Stomach (tissue), 4 donors: ENCODE measurements at regions not wholly inside any gene's neighbourhood (a gene's known extent, or its start where the extent isn't known, plus 50 kb on each side); places are given as distances from the start of the nearest gene placed in this dataset.
"Not testable (repeated sequence)": the region's sequence is repeated elsewhere in the genome, so short reads cannot be mapped to it uniquely, and the experiment has no call there.

Experiments
- EP300 ChIP-seq: sonication (generic); formaldehyde crosslinking; IDR thresholded peaks from one replicate; pipeline ENCODE4 v1.6.1; 2017; ENCODE audit warnings: antibody characterized with exemption
- POLR2A ChIP-seq, 4 donors: fragments of 450-650 bp; IDR thresholded peaks; one replicate each; pipeline ENCODE4 v1.6.1; 2016; ENCODE audit warnings: antibody characterized with exemption in 4 of 4, control low read depth in 2 of 4, mild to moderate bottlenecking in 1 of 4, moderate library complexity in 1 of 4
- POLR2AphosphoS5 ChIP-seq, 3 donors: sonication (generic); formaldehyde crosslinking; IDR thresholded peaks; one replicate each; pipeline ENCODE4 v1.6.1; 2016; ENCODE audit warnings: antibody characterized with exemption in 3 of 3
- TF ChIP-seq, protein P1 (sequence below), 7 experiments: fragments of 450-650 bp in 4 of 7; fragments of 200-600 bp in 3 of 7; sonication (generic) in 3 of 7; IDR thresholded peaks; one replicate each; pipeline ENCODE4 v1.5.1; 2016 to 2019; ENCODE audit warnings: antibody characterized with exemption in 7 of 7, control low read depth in 2 of 7, mild to moderate bottlenecking in 1 of 7

DNA sequence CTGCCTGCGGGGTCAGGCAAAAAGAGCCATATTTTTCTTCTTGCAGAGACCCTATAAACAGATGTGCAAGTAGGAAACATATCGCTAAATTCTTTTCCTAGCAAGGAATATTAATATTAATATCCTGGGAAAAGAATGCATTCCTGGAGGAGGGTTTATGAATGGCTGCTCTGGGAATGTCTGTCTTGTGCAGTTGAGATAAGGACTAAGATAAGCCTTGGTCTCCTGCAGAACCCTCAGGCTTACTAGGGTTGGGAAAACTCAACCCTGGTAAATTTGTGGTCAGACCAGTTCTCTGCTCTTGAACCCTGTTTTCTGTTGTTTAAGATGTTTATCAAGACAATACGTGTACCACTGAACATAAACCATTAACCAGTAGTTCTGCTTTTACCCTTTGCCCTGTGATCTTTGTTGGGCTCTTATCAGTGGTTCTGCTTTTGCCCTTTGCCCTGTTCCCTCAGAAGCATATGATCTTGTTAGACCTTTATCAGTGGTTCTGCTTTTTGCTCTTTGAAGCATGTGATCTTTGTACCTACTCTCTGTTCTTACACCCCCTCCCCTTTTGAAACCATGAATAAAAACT is 1548.2 kb upstream of the FLRT2 start:
- not testable (repeated sequence) for TF ChIP-seq POLR2AphosphoS5 (IDR thresholded peaks at IDR 0.05); EP300; POLR2A (IDR thresholded peaks at IDR 0.05)
- TF ChIP-seq, protein P1, sequence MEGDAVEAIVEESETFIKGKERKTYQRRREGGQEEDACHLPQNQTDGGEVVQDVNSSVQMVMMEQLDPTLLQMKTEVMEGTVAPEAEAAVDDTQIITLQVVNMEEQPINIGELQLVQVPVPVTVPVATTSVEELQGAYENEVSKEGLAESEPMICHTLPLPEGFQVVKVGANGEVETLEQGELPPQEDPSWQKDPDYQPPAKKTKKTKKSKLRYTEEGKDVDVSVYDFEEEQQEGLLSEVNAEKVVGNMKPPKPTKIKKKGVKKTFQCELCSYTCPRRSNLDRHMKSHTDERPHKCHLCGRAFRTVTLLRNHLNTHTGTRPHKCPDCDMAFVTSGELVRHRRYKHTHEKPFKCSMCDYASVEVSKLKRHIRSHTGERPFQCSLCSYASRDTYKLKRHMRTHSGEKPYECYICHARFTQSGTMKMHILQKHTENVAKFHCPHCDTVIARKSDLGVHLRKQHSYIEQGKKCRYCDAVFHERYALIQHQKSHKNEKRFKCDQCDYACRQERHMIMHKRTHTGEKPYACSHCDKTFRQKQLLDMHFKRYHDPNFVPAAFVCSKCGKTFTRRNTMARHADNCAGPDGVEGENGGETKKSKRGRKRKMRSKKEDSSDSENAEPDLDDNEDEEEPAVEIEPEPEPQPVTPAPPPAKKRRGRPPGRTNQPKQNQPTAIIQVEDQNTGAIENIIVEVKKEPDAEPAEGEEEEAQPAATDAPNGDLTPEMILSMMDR (IDR thresholded peaks at IDR 0.05): not testable (repeated sequence)
